ENCODE measurements at regions not wholly inside any gene's neighbourhood (a gene's known extent, or its start where the extent isn't known, plus 50 kb on each side); places are given as distances from the start of the nearest gene placed in this dataset.

DNA sequence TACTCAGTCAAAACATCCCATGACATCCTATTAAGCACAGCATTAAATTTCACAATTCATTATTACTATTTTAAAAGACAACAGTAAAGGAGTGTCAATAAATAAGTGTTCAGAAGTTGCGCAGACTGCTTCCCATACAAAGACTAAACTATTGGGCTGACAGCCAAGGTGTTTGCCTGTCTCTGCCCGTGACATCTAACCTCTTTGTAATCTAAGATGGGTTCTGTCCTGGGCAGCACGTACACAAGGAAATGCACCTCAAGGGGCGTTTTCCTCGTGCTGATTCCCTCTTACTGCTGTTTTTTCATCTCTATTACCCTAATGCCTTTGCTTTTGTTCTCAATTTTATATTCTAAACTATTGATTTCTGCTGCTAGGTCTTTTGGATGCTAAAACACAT, 216.3 kb downstream of the NHLRC3 start:
- TF ChIP-seq, protein P1, sequence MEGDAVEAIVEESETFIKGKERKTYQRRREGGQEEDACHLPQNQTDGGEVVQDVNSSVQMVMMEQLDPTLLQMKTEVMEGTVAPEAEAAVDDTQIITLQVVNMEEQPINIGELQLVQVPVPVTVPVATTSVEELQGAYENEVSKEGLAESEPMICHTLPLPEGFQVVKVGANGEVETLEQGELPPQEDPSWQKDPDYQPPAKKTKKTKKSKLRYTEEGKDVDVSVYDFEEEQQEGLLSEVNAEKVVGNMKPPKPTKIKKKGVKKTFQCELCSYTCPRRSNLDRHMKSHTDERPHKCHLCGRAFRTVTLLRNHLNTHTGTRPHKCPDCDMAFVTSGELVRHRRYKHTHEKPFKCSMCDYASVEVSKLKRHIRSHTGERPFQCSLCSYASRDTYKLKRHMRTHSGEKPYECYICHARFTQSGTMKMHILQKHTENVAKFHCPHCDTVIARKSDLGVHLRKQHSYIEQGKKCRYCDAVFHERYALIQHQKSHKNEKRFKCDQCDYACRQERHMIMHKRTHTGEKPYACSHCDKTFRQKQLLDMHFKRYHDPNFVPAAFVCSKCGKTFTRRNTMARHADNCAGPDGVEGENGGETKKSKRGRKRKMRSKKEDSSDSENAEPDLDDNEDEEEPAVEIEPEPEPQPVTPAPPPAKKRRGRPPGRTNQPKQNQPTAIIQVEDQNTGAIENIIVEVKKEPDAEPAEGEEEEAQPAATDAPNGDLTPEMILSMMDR (IDR thresholded peaks at IDR 0.05; ENCODE audit: extremely low read depth, missing control alignments) = no peak
- DNase-seq (ENCODE audit: low spot score) = no peak

GRCh38 chr13:39257642-39258041, 219.4 kb downstream of the NHLRC3 start:
- DNase-seq (ENCODE audit: low spot score) = no peak
- TF ChIP-seq, protein P1 (IDR thresholded peaks at IDR 0.05; ENCODE audit: extremely low read depth, missing control alignments) = no peak

GRCh38 chr13:39259371-39260140, 221.3 kb downstream of the NHLRC3 start:
- DNase-seq (ENCODE audit: low spot score) = peak; percentile 35
- TF ChIP-seq, protein P1 (IDR thresholded peaks at IDR 0.05; ENCODE audit: extremely low read depth, missing control alignments) = no peak

DNA sequence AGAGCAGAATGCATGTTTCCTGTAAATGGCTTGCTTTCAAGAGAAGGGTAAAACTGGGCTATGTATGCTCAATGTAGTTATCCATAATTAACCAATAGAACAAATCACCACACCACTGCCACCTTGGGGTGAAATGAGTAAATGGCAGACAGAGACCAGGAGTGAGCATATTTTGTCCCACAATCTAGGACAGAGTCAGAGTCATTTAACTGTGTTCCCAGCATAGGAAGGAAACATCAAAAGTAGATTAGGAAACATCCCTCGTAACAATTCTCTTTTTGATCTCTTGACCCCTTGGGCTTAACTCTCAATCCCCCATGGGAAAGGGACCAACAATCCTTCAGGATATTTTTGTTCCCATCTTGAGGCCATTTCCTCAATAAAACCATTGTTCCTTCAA, 224.8 kb downstream of the NHLRC3 start:
- TF ChIP-seq, protein P1 (IDR thresholded peaks at IDR 0.05; ENCODE audit: extremely low read depth, missing control alignments) = peak; percentile 56
- DNase-seq (ENCODE audit: low spot score) = peak; percentile 56

DNA sequence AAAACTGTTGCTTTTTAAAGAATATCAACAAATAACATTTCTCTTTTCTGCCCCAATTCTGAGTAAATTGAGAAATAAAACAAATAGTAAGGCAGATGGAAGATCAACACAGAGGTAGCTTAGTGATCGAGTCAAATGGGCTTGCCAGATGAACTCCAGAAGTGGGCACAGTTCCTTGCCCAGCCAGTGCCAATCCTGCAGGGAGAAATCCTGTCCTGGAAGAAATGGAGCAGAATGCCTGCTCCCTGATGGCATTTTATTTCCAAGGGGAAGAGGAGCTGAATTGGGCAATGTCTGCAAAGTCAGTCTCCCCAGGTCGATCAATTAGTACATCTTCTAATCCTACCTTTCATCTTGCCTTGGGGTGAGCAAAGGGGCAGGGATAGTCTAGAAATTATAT, 225.3 kb downstream of the NHLRC3 start:
- TF ChIP-seq, protein P1 (IDR thresholded peaks at IDR 0.05; ENCODE audit: extremely low read depth, missing control alignments) = no peak

GRCh38 chr13:39266426-39266825, 228.2 kb downstream of the NHLRC3 start:
- DNase-seq (ENCODE audit: low spot score) = no peak
- TF ChIP-seq, protein P1 (IDR thresholded peaks at IDR 0.05; ENCODE audit: extremely low read depth, missing control alignments) = no peak

More for the DNA sequence above, 225.3 kb downstream of the NHLRC3 start:
- DNase-seq (ENCODE audit: low spot score) = no peak

DNA sequence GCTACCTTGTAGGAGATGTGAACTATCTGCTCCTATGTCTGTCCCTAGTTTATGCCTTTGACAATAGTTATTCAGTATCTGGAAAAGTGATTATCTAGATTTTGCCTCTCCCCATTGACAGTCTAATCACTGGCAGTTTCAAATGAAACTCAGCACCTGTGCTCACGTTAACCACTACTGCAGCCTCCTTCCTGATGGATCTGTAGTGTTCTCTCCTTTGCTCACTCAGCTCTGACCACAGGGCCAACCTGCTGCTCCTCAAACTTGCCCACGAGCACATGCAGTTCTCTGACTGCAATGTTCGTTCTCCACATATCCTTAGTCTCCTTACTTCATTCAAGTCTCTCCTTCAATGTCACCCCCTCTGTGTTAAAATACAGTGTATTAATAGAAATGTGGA, 230.1 kb downstream of the NHLRC3 start:
- DNase-seq (ENCODE audit: low spot score) = no peak
- TF ChIP-seq, protein P1 (IDR thresholded peaks at IDR 0.05; ENCODE audit: extremely low read depth, missing control alignments) = no peak
